Pancreas (tissue), 10 donors: ENCODE measurements at regions not wholly inside any gene's neighbourhood (a gene's known extent, or its start where the extent isn't known, plus 50 kb on each side); places are given as distances from the start of the nearest gene placed in this dataset.

Experiments used
- ATAC-seq, 4 donors: fragments of 200-7000 bp; cut with Tn5 transposase; one replicate each; pipeline versions ENCODE4 v1.8.0 to v1.9.1; 2020; ENCODE audit warnings: mild to moderate bottlenecking in 4 of 4, moderate library complexity in 4 of 4
- DNase-seq, 6 donors: peaks; one replicate each; pipeline ENCODE4 v3.0.0-alpha.2; 2020
- FAIRE-seq: peaks from 2 replicates; lab custom pipeline; 2012; peaks lifted over from hg19 to GRCh38; lab: Jason Lieb, UNC
- H3K27ac ChIP-seq, 4 donors: fragments of 200-600 bp; sonication (generic); 1 replicate in 3 of 4; 2 replicates in 1 of 4; pipeline versions ENCODE4 v1.5.0 to v1.8.0; 2020
- H3K27me3 ChIP-seq, 4 donors: fragments of 200-600 bp; one replicate each; pipeline ENCODE4 v1.8.0; 2021
- H3K36me3 ChIP-seq, 3 donors: fragments of 200-600 bp; sonication (generic) in 1 of 3; one replicate each; pipeline versions ENCODE4 v1.5.0 to v1.8.0; 2020 to 2021
- H3K4me1 ChIP-seq, 3 donors: fragments of 200-600 bp; one replicate each; pipeline ENCODE4 v1.8.0; 2021
- H3K4me3 ChIP-seq, 4 donors: fragments of 200-600 bp; sonication (generic) in 2 of 4; one replicate each; pipeline versions ENCODE4 v1.5.0 to v1.8.0; 2020 to 2021
- H3K9me3 ChIP-seq, 4 donors: fragments of 200-600 bp; one replicate each; pipeline ENCODE4 v1.8.0; 2021
- CTCF ChIP-seq, 4 donors: fragments of 200-600 bp; sonication (generic) in 3 of 4; IDR thresholded peaks; one replicate each; pipeline versions ENCODE4 v1.5.0 to v1.8.0; 2021; ENCODE audit warnings: antibody characterized with exemption in 4 of 4
- WGBS, 2 donors: extraction: QIAGEN DNeasy Blood & Tissue Kit; methylation state at CpG; one replicate each; pipeline ENCODE4 v1.1.7; 2013; 5-methylcytosine and 5-hydroxymethylcytosine counted together
- intact Hi-C, 3 donors: fragments of 100-400 bp; cut with DNase I; formaldehyde crosslinking; loops; one replicate each; pipeline versions ENCODE4 v1.11.1 to v1.14.2; 2022
- donor health status: healthy with polysubstance abuse.
- donor health status: DM: no; HTN: no; CAD: no; lungs with moderate emphysema.
- donor health status: DM: no; HTN: no; CAD: no.
- donor health status: control.
- donor health status: control.
- donor health status: Bipolar disorder and iron deficiency.
- donor health status: DM: yes; HTN: yes; CAD: no.
- donor health status: DM: no; HTN: no; CAD: no.
- donor health status: DM: no; HTN: no; CAD: no.
- donor health status: DM: yes; HTN: yes; CAD: no.

GRCh38 chr20:60967431-60968316 lies 284.4 kb upstream of the CDH4 start:
- no peak for ATAC-seq
- TF ChIP-seq CTCF (IDR thresholded peaks at IDR 0.05): no peak
- no peaks in the 10 kb centered on the region for H3K4me1 ChIP-seq
- H3K27ac ChIP-seq: no peak overlapping the region
- FAIRE-seq: no peak
- no peak for DNase-seq
- H3K36me3 ChIP-seq: no peaks in the 10 kb centered on the region
- H3K4me3 ChIP-seq: no peak overlapping the region
- intact Hi-C loops: no loop called here
- no peaks in the 10 kb centered on the region for H3K27me3 ChIP-seq
- WGBS, 2 donors: 33 to 58% methylated on average over 52 to 56 of the region's 56 CpGs
- no peaks in the 10 kb centered on the region for H3K9me3 ChIP-seq

- no peak overlapping the region for H3K27ac ChIP-seq
- DNase-seq (no peak), FAIRE-seq (no peak), ATAC-seq (no peak)
- no peak overlapping the region for H3K4me3 ChIP-seq
- TF ChIP-seq CTCF (IDR thresholded peaks at IDR 0.05): no peak
- WGBS, 2 donors: 61 to 83% methylated on average over 7 of the region's 7 CpGs
- H3K4me1 ChIP-seq: no peaks in the 10 kb centered on the region
- no peaks in the 10 kb centered on the region for H3K36me3 ChIP-seq
- H3K9me3 ChIP-seq: no peaks in the 10 kb centered on the region
- H3K27me3 ChIP-seq: no peaks in the 10 kb centered on the region
- intact Hi-C loops: no loop called here
These were observed 283.0 kb upstream of the CDH4 start for GRCh38 chr20:60968853-60969720.

- TF ChIP-seq CTCF (IDR thresholded peaks at IDR 0.05): no peak
- 55 to 68% methylated on average over 8 of the region's 8 CpGs for WGBS, 2 donors
- ATAC-seq (no peak), DNase-seq (no peak), FAIRE-seq (no peak)
- no peak overlapping the region for H3K27ac ChIP-seq
- no peaks in the 10 kb centered on the region for H3K27me3 ChIP-seq
- H3K9me3 ChIP-seq: no peaks in the 10 kb centered on the region
- no peaks in the 10 kb centered on the region for H3K36me3 ChIP-seq
- intact Hi-C loops: no loop called here
- H3K4me1 ChIP-seq: no peaks in the 10 kb centered on the region
- H3K4me3 ChIP-seq: no peak overlapping the region
These were observed 281.5 kb upstream of the CDH4 start for GRCh38 chr20:60970601-60971000.

- Histone ChIP-seq H3K9me3 (no peaks in the 10 kb centered on the region), H3K4me3 (no peak overlapping the region), H3K27ac (no peak overlapping the region), H3K27me3 (no peaks in the 10 kb centered on the region), H3K4me1 (no peaks in the 10 kb centered on the region), H3K36me3 (no peaks in the 10 kb centered on the region)
- 71 to 88% methylated on average over 10 of the region's 10 CpGs for WGBS, 2 donors
- TF ChIP-seq CTCF (IDR thresholded peaks at IDR 0.05): no peak
- FAIRE-seq (no peak), DNase-seq (no peak), ATAC-seq (no peak)
- intact Hi-C loops: no loop called here
These were observed 278.0 kb upstream of the CDH4 start for GRCh38 chr20:60974022-60974421.
